Colonic mucosa (tissue), 4 donors: ENCODE measurements at regions not wholly inside any gene's neighbourhood (a gene's known extent, or its start where the extent isn't known, plus 50 kb on each side); places are given as distances from the start of the nearest gene placed in this dataset.

Source experiments
- DNase-seq: peaks from one replicate; pipeline ENCODE4 v3.0.0-alpha.2; 2020
- H3K27ac ChIP-seq: fragments of 200-600 bp; one replicate; pipeline ENCODE4 v1.8.0; 2021
- H3K27me3 ChIP-seq: fragments of 200-600 bp; one replicate; pipeline ENCODE4 v1.8.0; 2021
- H3K36me3 ChIP-seq: fragments of 200-600 bp; one replicate; pipeline ENCODE4 v1.8.0; 2021
- H3K4me1 ChIP-seq: fragments of 200-600 bp; one replicate; pipeline ENCODE4 v1.8.0; 2021; ENCODE audit warnings: mild to moderate bottlenecking
- H3K4me3 ChIP-seq: fragments of 200-600 bp; one replicate; pipeline ENCODE4 v1.8.0; 2021
- H3K9ac ChIP-seq, 2 donors: one replicate each; pipeline ENCODE4 v1.7.0; 2013; ENCODE audit warnings: control low read depth in 2 of 2, low read depth in 2 of 2, low read length in 2 of 2
- H3K9me3 ChIP-seq: fragments of 200-600 bp; one replicate; pipeline ENCODE4 v1.8.0; 2021
- intact Hi-C: fragments of 100-400 bp; cut with DNase I; formaldehyde crosslinking; loops from one replicate; pipeline ENCODE4 v1.14.1; 2022
- TF ChIP-seq, protein P1 (sequence below): fragments of 200-600 bp; IDR thresholded peaks from one replicate; pipeline ENCODE4 v1.8.0; 2022; ENCODE audit warnings: antibody characterized with exemption, mild to moderate bottlenecking
- donor health status: healthy.
- donor health status: DM: no; HTN: no; CAD: no.
- donor health status: DM: no; HTN: no; CAD: no.

DNA sequence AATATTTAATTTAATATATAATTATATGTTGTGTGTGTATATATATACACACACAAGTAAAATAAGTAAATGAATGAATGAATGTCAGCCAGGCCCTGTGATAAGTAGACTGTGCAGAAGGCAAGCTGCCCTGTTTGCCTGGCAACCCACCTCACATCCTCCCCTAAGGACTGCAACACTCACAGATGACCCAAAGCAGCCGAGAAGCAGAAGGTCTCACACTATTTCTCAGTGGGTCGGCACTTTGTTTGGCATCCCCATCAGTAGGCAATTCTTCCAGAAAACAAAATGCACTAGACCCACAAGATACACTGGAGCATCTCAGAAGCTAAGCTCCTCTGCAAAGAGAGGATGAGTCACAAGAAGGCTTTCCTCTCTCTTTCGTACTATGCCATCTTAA, 152.1 kb upstream of the GRAMD2B start:
- H3K27ac ChIP-seq = no peak overlapping the region
- TF ChIP-seq, protein P1, sequence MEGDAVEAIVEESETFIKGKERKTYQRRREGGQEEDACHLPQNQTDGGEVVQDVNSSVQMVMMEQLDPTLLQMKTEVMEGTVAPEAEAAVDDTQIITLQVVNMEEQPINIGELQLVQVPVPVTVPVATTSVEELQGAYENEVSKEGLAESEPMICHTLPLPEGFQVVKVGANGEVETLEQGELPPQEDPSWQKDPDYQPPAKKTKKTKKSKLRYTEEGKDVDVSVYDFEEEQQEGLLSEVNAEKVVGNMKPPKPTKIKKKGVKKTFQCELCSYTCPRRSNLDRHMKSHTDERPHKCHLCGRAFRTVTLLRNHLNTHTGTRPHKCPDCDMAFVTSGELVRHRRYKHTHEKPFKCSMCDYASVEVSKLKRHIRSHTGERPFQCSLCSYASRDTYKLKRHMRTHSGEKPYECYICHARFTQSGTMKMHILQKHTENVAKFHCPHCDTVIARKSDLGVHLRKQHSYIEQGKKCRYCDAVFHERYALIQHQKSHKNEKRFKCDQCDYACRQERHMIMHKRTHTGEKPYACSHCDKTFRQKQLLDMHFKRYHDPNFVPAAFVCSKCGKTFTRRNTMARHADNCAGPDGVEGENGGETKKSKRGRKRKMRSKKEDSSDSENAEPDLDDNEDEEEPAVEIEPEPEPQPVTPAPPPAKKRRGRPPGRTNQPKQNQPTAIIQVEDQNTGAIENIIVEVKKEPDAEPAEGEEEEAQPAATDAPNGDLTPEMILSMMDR = no peak
- intact Hi-C loops = no loop called here
- no peak overlapping the region for H3K4me3 ChIP-seq
- H3K27me3 ChIP-seq = no peaks in the 10 kb centered on the region
- no peaks in the 10 kb centered on the region for H3K4me1 ChIP-seq
- H3K9me3 ChIP-seq = no peaks in the 10 kb centered on the region
- no peak for DNase-seq
- no peaks in the 10 kb centered on the region for H3K36me3 ChIP-seq
- H3K9ac ChIP-seq = no peak overlapping the region

DNA sequence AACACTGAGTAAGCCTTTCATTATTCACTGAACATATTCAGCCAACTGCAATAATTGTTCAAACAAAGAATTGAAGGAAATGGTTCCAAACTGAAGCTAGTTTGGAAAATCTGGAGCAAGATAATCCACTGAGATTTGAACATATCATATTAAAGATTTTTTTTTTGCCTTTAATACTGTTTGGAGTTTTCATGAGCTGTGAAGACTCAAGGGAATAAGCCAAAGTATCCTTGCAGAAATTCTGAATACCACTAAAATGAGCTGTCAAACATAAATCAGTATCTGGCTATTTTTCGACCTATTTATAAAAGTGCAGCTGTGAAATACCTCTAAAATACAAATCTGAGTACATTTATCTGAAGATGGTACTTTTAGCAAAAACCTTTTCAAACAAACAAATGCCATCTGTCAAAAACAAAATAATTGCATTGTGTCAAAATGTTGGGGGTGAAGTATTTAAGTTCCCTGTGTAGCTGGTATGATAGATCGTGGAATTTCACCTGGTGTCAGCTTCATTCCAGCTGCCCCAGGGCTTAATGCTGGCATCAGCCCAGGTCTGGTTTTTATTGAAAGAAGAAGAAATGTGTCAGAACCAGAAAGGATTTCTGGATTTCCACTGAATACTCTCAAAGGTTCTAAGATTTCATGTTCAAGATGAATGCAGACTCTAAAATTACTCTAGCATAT, 149.0 kb upstream of the GRAMD2B start:
- intact Hi-C loops = no loop called here
- no peak overlapping the region for H3K27ac ChIP-seq
- TF ChIP-seq, protein P1 = no peak
- H3K36me3 ChIP-seq = no peaks in the 10 kb centered on the region
- no peaks in the 10 kb centered on the region for H3K27me3 ChIP-seq
- H3K9ac ChIP-seq = no peak overlapping the region
- no peaks in the 10 kb centered on the region for H3K4me1 ChIP-seq
- no peak overlapping the region for H3K4me3 ChIP-seq
- DNase-seq = no peak
- H3K9me3 ChIP-seq = no peaks in the 10 kb centered on the region

DNA sequence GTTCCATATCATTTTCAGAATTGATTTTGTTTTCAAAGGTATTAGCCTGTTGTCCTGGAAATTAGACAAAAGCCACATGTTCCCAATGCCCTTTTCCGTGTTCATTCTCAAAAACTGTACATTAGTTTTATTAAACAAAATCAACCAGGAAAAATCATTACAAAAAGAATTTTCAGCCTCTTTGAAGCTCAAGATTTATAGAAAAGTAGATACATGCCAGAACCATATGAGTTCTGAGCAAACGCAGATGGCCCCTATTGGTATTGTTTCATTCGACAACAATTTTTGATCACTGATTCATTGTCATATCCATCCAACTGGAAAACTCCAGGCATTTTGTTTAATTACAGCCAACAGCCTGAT, 148.5 kb upstream of the GRAMD2B start:
- H3K4me3 ChIP-seq = no peak overlapping the region
- no peak overlapping the region for H3K27ac ChIP-seq
- DNase-seq = no peak
- no peak overlapping the region for H3K9ac ChIP-seq
- intact Hi-C loops = no loop called here
- H3K4me1 ChIP-seq = no peaks in the 10 kb centered on the region
- H3K9me3 ChIP-seq = no peaks in the 10 kb centered on the region
- no peaks in the 10 kb centered on the region for H3K27me3 ChIP-seq
- TF ChIP-seq, protein P1 = no peak
- H3K36me3 ChIP-seq = no peaks in the 10 kb centered on the region

DNA sequence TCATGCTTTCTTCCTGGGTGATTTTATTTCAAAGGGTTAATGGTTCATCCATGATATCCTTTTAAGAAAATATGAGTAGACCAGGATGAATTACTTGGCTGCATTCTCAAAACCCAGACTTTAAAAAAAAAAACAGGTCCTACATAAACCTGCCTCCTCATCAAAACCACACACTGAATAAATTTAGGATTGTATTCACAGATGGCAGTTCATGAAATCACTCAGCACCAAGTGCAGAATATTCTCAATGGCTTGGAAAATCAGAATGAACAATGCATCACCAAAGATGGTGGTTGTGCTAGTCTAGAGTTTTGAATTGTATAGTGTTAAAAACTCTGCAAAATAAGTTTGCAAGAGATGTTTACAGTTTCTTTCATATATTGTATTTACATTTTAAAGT, 145.4 kb upstream of the GRAMD2B start:
- H3K27ac ChIP-seq = no peak overlapping the region
- no peaks in the 10 kb centered on the region for H3K36me3 ChIP-seq
- intact Hi-C loops = no loop called here
- no peaks in the 10 kb centered on the region for H3K9me3 ChIP-seq
- no peak for DNase-seq
- H3K27me3 ChIP-seq = no peaks in the 10 kb centered on the region
- no peaks in the 10 kb centered on the region for H3K4me1 ChIP-seq
- H3K9ac ChIP-seq = no peak overlapping the region
- no peak overlapping the region for H3K4me3 ChIP-seq
- TF ChIP-seq, protein P1 = no peak

DNA sequence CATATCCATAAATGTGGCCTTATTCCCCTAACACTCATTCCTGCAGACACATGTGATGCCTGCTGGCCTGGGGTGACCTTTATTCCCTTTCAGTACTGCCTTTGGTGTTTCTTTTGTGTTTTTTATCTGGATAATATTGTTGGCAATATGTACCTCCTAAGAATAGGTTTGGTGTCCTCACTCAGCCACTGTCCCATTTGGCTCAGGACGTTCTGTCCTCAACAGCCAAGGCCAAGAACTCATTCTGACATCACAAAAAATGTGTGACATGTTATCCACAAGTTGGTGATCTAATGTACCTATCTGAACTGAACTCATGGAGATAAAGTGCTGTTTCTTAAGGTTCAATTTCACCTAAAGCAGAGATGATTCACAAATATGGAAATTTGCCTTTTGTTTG, 142.9 kb upstream of the GRAMD2B start:
- Histone ChIP-seq H3K9me3 (no peaks in the 10 kb centered on the region), H3K4me1 (no peaks in the 10 kb centered on the region), H3K27me3 (no peaks in the 10 kb centered on the region), H3K9ac (no peak overlapping the region), H3K27ac (no peak overlapping the region), H3K36me3 (no peaks in the 10 kb centered on the region), H3K4me3 (no peak overlapping the region)
- intact Hi-C loops = no loop called here
- TF ChIP-seq, protein P1 = no peak
- DNase-seq = no peak
